Lower leg skin (tissue), 4 donors: ENCODE measurements at regions not wholly inside any gene's neighbourhood (a gene's known extent, or its start where the extent isn't known, plus 50 kb on each side); places are given as distances from the start of the nearest gene placed in this dataset.

ENCODE experiments used
- DNase-seq, 2 donors: peaks; one replicate each; pipeline ENCODE4 v3.0.0-alpha.2; 2019; ENCODE audit warnings: low spot score in 2 of 2
- H3K4me3 ChIP-seq: fragments of 200-600 bp; sonication (generic); 2 replicates; pipeline ENCODE4 v1.5.1; 2017; ENCODE audit warnings: mild to moderate bottlenecking, low read depth; ENCODE audit not compliant: poor library complexity, severe bottlenecking
- CTCF ChIP-seq, 3 donors: fragments of 450-650 bp; IDR thresholded peaks; one replicate each; pipeline ENCODE4 v1.5.1; 2016; ENCODE audit warnings: antibody characterized with exemption in 3 of 3, mild to moderate bottlenecking in 3 of 3, moderate library complexity in 2 of 3
- POLR2A ChIP-seq, 2 donors: fragments of 450-650 bp; IDR thresholded peaks; one replicate each; pipeline ENCODE4 v1.6.1; 2016 to 2017; ENCODE audit warnings: antibody characterized with exemption in 2 of 2, mild to moderate bottlenecking in 1 of 2, moderate library complexity in 1 of 2
- WGBS, 2 donors: methylation state at CpG; one replicate each; pipeline ENCODE4 v1.1.5; 2018; 5-methylcytosine and 5-hydroxymethylcytosine counted together
- intact Hi-C: fragments of 100-400 bp; cut with DNase I; formaldehyde crosslinking; loops from one replicate; pipeline ENCODE4 v1.15.0; 2023; ENCODE audit warnings: low total_unique reads

GRCh38 chr2:138997346-138997745 is 217.2 kb upstream of the NXPH2 start:
- 75 to 78% methylated on average over 2 of the region's 2 CpGs for WGBS, 2 donors

GRCh38 chr2:138994502-138994901 is 214.3 kb upstream of the NXPH2 start:
- no peak for TF ChIP-seq POLR2A (IDR thresholded peaks at IDR 0.05)
- intact Hi-C loops, result no loop called here
- H3K4me3 ChIP-seq, result no peak overlapping the region
- no peak for DNase-seq
- 66 to 78% methylated on average over 1 of the region's 1 CpG for WGBS, 2 donors

More at GRCh38 chr2:138997346-138997745, 217.2 kb upstream of the NXPH2 start:
- TF ChIP-seq CTCF (IDR thresholded peaks at IDR 0.05) (no peak), POLR2A (IDR thresholded peaks at IDR 0.05) (no peak)
- intact Hi-C loops, result no loop called here
- DNase-seq, result no peak
- H3K4me3 ChIP-seq, result no peak overlapping the region

- TF ChIP-seq CTCF (IDR thresholded peaks at IDR 0.05) (no peak), POLR2A (IDR thresholded peaks at IDR 0.05) (no peak)
- no peak overlapping the region for H3K4me3 ChIP-seq
- 77 to 81% methylated on average over 1 of the region's 1 CpG for WGBS, 2 donors
- no peak for DNase-seq
- intact Hi-C loops, result no loop called here
Observed at GRCh38 chr2:138985881-138986280, 205.7 kb upstream of the NXPH2 start.

- WGBS, 2 donors, result 79 to 80% methylated on average over 4 of the region's 4 CpGs
- TF ChIP-seq CTCF (IDR thresholded peaks at IDR 0.05) (no peak), POLR2A (IDR thresholded peaks at IDR 0.05) (no peak)
- intact Hi-C loops, result no loop called here
- DNase-seq, result no peak
- H3K4me3 ChIP-seq, result no peak overlapping the region
Observed at GRCh38 chr2:138979131-138979785, 199.1 kb upstream of the NXPH2 start.

GRCh38 chr2:138974651-138975050 is 194.5 kb upstream of the NXPH2 start:
- WGBS, 2 donors, result 80 to 90% methylated on average over 1 of the region's 1 CpG
- no peak overlapping the region for H3K4me3 ChIP-seq
- no peak for TF ChIP-seq CTCF (IDR thresholded peaks at IDR 0.05)
- TF ChIP-seq POLR2A (IDR thresholded peaks at IDR 0.05), result no peak
- DNase-seq, result no peak
- intact Hi-C loops, result no loop called here

GRCh38 chr2:138964418-138964817 is 184.2 kb upstream of the NXPH2 start:
- DNase-seq, result no peak
- TF ChIP-seq CTCF (IDR thresholded peaks at IDR 0.05) (no peak), POLR2A (IDR thresholded peaks at IDR 0.05) (no peak)
- no peak overlapping the region for H3K4me3 ChIP-seq
- WGBS, 2 donors, result 84 to 86% methylated on average over 1 of the region's 1 CpG
- intact Hi-C loops, result no loop called here
